Fibroblast of pulmonary artery (primary cell): ENCODE measurements at regions not wholly inside any gene's neighbourhood (a gene's known extent, or its start where the extent isn't known, plus 50 kb on each side); places are given as distances from the start of the nearest gene placed in this dataset.

Experiments
- DNase-seq: peaks from one replicate; pipeline ENCODE4 v3.0.0-alpha.2; 2010; ENCODE audit warnings: low read depth
- H3K4me3 ChIP-seq: replicated peaks from 2 replicates; pipeline ENCODE4 v1.5.1; 2011; ENCODE audit warnings: low read depth, mild to moderate bottlenecking, control low read depth, low read length, moderate library complexity
- CTCF ChIP-seq: IDR thresholded peaks from 2 replicates; pipeline ENCODE4 v1.5.1; 2011; ENCODE audit warnings: mild to moderate bottlenecking, control low read depth, low read length, inconsistent platforms; ENCODE audit errors: missing control alignments

GRCh38 chr13:105991131-105991530 is 544.3 kb downstream of the EFNB2 start:
- TF ChIP-seq CTCF, result no peak
- no peak overlapping the region for H3K4me3 ChIP-seq
- no peak for DNase-seq

DNA sequence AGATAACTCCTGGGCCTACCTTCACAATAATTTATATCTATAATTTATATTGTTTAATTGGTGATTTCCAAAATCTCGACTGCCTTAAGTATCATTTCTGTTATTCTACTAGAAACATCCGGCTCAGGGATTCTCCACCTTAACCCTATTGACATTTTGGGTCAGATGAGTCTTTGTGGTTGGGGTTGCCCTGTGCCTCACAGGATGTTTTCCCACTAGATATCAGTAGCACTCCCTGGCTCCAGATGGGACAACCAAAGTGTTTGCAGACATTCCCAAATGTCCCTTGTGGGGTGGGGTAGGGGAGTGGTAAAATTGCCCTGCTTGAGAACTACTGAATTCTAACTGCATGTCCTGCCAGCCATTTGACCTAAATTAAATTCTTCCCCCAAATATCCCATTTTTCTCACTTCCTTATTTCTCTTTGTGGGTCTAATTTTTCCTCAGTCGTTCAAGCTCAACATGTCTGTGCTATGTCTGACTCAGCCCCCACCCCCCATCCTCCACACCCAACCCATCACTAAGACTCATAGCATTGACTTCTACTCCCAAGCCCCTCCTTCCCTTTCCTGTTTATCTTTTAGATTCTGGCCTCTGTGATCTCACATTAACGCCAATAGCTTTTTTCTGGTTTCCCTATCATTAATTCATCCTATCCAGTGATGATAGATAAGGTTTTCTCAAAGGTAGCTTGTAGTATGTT is 545.1 kb downstream of the EFNB2 start:
- TF ChIP-seq CTCF, result no peak
- H3K4me3 ChIP-seq, result no peak overlapping the region
- DNase-seq, result peak; percentile 14

DNA sequence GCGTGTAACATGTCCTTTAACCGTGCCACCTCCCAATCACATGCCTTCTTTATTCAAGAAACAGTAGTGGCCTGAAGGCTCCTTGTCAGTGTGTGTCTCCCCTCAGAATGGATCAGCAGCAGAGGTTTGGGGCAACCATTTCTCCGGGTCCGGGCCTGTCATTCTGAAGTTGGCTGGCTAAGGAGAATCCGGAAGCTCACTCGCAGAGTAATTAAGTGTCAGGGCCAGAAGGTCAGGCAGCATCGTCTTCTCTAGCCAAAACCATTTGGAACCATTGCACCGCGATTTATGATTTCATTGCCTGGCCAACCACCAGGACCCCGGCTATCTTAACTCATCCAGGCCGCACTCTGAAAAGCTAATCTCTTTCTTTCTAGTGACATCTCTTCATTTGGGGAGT is 550.8 kb downstream of the EFNB2 start:
- no peak for TF ChIP-seq CTCF

GRCh38 chr13:105984236-105984635 is 551.2 kb downstream of the EFNB2 start:
- H3K4me3 ChIP-seq, result no peak overlapping the region
- DNase-seq, result no peak
- no peak for TF ChIP-seq CTCF

More for the DNA sequence above, 550.8 kb downstream of the EFNB2 start:
- DNase-seq, result no peak
- H3K4me3 ChIP-seq, result no peak overlapping the region

- DNase-seq, result no peak
- TF ChIP-seq CTCF, result no peak
- no peak overlapping the region for H3K4me3 ChIP-seq
These were observed 553.1 kb downstream of the EFNB2 start for GRCh38 chr13:105982219-105982930.

DNA sequence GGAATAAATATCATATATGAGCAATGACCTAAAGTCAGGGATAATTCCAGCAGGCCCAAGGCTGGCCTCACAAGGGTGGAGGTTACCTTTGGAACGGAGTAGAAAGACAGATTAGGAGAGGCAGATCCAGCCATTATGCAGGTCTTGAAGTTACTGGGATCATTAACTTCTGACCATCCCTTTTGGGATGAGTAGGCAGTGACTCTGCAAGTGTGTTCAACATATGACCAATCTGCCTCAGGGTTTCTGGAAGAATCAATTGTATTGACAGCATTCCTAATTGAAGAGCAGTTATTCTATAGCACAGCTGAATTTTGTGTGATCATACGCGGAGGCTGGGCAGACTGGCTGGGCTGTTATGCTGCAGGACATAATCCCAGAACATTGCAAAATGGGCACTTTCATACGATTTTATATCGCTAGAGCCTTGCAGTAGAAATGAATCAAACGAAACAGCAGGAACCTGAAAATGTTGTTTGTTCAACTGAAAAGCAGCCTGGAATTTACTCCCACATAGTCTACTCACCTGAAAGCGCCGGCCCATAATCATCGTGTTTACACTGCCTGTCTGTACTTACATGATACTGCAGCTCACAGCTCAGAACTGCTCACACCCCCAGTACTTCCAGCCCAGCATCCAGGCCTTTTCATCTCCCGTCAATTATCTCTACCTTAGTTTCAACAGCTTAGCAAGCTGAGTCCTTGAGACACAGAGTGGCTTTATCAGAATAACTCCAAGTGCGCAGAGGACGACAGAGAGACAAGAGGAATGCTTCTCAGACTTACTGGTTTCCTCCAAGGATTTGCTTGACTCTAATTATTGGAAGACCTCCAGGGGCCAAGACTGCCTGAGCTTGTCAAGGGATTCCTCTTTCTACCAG is 556.1 kb downstream of the EFNB2 start:
- TF ChIP-seq CTCF, result no peak
- DNase-seq, result peak; percentile 14
- no peak overlapping the region for H3K4me3 ChIP-seq
